HUES48 (cell line): ENCODE measurements at regions not wholly inside any gene's neighbourhood (a gene's known extent, or its start where the extent isn't known, plus 50 kb on each side); places are given as distances from the start of the nearest gene placed in this dataset.

ENCODE experiments used
- H3K27ac ChIP-seq: one replicate; pipeline ENCODE4 v1.7.0; 2013; ENCODE audit warnings: low read depth, low read length, inconsistent platforms
- H3K27me3 ChIP-seq: 2 replicates; pipeline ENCODE4 v1.6.1; 2013; ENCODE audit warnings: mild to moderate bottlenecking, low read length; ENCODE audit not compliant: control insufficient read depth, insufficient read depth
- H3K36me3 ChIP-seq: 2 replicates; pipeline ENCODE4 v1.6.1; 2013; ENCODE audit warnings: low read length; ENCODE audit not compliant: control insufficient read depth, insufficient read depth
- H3K4me1 ChIP-seq: 2 replicates; pipeline ENCODE4 v1.6.1; 2013; ENCODE audit warnings: mild to moderate bottlenecking, low read length; ENCODE audit not compliant: control insufficient read depth, insufficient read depth
- H3K4me3 ChIP-seq: 2 replicates; pipeline ENCODE4 v1.5.1; 2013; ENCODE audit warnings: mild to moderate bottlenecking, low read depth, low read length
- H3K9ac ChIP-seq: 2 replicates; pipeline ENCODE4 v1.6.1; 2013; ENCODE audit warnings: mild to moderate bottlenecking, low read depth, low read length, moderate library complexity
- H3K9me3 ChIP-seq: 2 replicates; pipeline ENCODE4 v1.6.1; 2013; ENCODE audit warnings: low read length; ENCODE audit not compliant: control insufficient read depth, insufficient read depth

- Histone ChIP-seq H3K9me3 (no peaks in the 10 kb centered on the region), H3K4me3 (no peak overlapping the region), H3K27me3 (no peaks in the 10 kb centered on the region), H3K27ac (no peak overlapping the region), H3K36me3 (no peaks in the 10 kb centered on the region), H3K4me1 (peaks cover 17% of the 10 kb centered on the region), H3K9ac (no peak overlapping the region)
Observed at GRCh38 chr10:132477398-132478340, 59.9 kb upstream of the INPP5A start.

- Histone ChIP-seq H3K36me3 (no peaks in the 10 kb centered on the region), H3K9ac (no peak overlapping the region), H3K4me3 (no peak overlapping the region), H3K9me3 (no peaks in the 10 kb centered on the region), H3K4me1 (peaks cover 17% of the 10 kb centered on the region), H3K27ac (no peak overlapping the region), H3K27me3 (no peaks in the 10 kb centered on the region)
Observed at GRCh38 chr10:132478341-132479023, 59.1 kb upstream of the INPP5A start.

GRCh38 chr10:132479024-132479602 lies 58.5 kb upstream of the INPP5A start:
- no peaks in the 10 kb centered on the region for H3K36me3 ChIP-seq
- H3K9ac ChIP-seq: no peak overlapping the region
- no peaks in the 10 kb centered on the region for H3K27me3 ChIP-seq
- no peak overlapping the region for H3K4me3 ChIP-seq
- no peak overlapping the region for H3K27ac ChIP-seq
- H3K4me1 ChIP-seq: peaks cover 17% of the 10 kb centered on the region
- no peaks in the 10 kb centered on the region for H3K9me3 ChIP-seq

- no peaks in the 10 kb centered on the region for H3K27me3 ChIP-seq
- H3K9me3 ChIP-seq: no peaks in the 10 kb centered on the region
- H3K4me3 ChIP-seq: no peak overlapping the region
- peaks cover 17% of the 10 kb centered on the region for H3K4me1 ChIP-seq
- no peak overlapping the region for H3K27ac ChIP-seq
- no peaks in the 10 kb centered on the region for H3K36me3 ChIP-seq
- no peak overlapping the region for H3K9ac ChIP-seq
Observed at GRCh38 chr10:132479603-132480221, 57.9 kb upstream of the INPP5A start.

DNA sequence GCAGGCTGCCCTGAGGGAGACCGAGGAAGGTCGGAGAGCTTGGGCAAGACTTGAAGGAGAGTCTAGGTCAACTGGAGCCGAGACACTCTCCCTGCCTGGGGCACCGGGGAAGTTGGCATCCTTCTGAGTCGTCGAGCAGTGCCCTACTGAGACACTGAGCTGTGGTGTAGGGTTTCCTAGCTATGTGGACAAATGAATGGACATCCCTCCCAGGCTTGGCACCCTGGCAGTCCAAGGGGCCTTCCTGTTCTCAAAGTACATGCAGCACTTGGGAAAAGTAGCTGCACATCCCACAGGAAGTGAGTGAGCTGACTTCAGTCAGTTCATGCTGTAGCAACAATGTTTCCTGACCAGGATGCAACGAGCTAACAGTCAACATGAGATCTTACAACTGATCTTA lies 57.2 kb upstream of the INPP5A start:
- peaks cover 17% of the 10 kb centered on the region for H3K4me1 ChIP-seq
- no peak overlapping the region for H3K27ac ChIP-seq
- no peaks in the 10 kb centered on the region for H3K36me3 ChIP-seq
- no peak overlapping the region for H3K4me3 ChIP-seq
- no peaks in the 10 kb centered on the region for H3K9me3 ChIP-seq
- H3K27me3 ChIP-seq: no peaks in the 10 kb centered on the region
- no peak overlapping the region for H3K9ac ChIP-seq

DNA sequence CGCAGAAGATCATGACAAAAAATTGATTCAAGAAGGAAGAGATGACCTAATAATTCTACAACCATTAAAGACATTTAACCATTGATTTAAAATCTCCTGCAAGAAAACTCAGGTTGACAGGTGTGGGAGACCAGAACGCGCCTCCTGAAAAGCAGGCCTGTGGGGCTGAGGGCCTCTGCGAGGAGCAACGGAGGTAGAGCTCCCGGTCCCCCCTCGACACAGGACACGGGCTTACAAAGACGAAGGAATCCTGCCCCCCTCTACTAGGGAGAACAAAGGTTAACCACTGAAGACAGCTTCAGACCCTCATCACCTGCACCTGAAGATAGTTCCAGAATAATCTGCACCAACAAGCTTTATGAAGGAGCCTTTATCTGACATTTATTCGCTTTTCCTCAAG lies 55.9 kb upstream of the INPP5A start:
- Histone ChIP-seq H3K9me3 (no peaks in the 10 kb centered on the region), H3K4me3 (no peak overlapping the region), H3K4me1 (peaks cover 17% of the 10 kb centered on the region), H3K36me3 (no peaks in the 10 kb centered on the region), H3K9ac (no peak overlapping the region), H3K27me3 (no peaks in the 10 kb centered on the region), H3K27ac (peak overlapping the region; percentile 95)

DNA sequence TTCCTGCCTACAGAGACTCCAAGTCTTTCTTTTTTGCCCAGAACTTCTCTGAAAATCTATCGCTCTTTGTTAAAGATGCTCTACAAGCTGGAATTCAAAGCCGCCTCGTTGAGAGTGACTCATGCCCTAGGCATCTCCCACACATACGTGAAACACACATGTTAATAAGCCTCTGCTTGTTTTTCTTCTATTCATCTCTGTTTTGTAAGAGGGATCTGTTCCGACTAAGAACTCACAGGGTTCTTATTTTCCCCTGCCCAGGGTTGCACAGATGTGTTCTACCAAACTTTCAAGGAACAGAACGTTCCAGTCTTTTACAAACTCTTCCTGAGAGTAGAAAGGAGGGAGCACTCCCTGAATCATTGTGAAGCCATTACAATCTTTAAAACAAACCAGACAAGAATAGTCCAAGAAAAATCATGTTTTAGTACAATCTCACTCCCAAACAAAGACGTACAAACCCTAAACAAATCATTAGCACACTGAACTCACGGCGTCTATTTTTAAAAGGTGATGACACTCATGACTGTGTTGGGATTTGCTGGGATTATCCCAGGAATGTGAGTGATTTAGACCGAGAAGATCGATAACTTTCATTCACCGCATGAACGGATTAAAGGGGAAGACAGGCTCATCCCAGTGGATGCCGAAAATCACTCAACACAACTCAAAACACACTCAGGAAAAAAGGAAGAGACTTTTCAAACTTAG lies 55.3 kb upstream of the INPP5A start:
- Histone ChIP-seq H3K4me1 (peaks cover 17% of the 10 kb centered on the region), H3K27ac (peak overlapping the region; percentile 95), H3K4me3 (no peak overlapping the region), H3K9ac (no peak overlapping the region), H3K36me3 (no peaks in the 10 kb centered on the region), H3K9me3 (no peaks in the 10 kb centered on the region), H3K27me3 (no peaks in the 10 kb centered on the region)

- no peaks in the 10 kb centered on the region for H3K27me3 ChIP-seq
- no peaks in the 10 kb centered on the region for H3K9me3 ChIP-seq
- peaks cover 17% of the 10 kb centered on the region for H3K4me1 ChIP-seq
- H3K36me3 ChIP-seq: no peaks in the 10 kb centered on the region
- no peak overlapping the region for H3K9ac ChIP-seq
- no peak overlapping the region for H3K27ac ChIP-seq
- no peak overlapping the region for H3K4me3 ChIP-seq
Observed at GRCh38 chr10:132483394-132483793, 54.2 kb upstream of the INPP5A start.

DNA sequence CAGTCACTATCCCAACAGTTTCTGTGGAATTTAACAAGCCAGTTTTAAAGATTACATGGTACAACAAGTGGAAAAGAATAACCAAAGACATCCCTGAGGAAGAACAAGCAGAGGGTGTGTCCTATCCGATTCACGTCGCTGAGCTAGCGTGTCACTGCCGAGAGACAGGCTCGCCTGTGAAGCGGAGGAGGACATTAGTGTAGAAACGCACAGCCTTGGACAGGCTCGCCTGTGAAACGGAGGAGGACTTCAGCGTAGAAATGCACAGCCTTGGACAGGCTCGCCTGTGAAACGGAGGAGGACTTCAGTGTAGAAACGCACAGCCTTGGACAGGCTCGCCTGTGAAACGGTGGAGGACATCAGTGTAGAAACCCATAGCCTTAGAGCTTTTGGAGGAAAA lies 52.7 kb upstream of the INPP5A start:
- Histone ChIP-seq H3K27me3 (no peaks in the 10 kb centered on the region), H3K36me3 (no peaks in the 10 kb centered on the region), H3K9ac (no peak overlapping the region), H3K4me3 (no peak overlapping the region), H3K9me3 (no peaks in the 10 kb centered on the region), H3K27ac (no peak overlapping the region), H3K4me1 (peaks cover 17% of the 10 kb centered on the region)

GRCh38 chr10:132485391-132485790 lies 52.2 kb upstream of the INPP5A start:
- Histone ChIP-seq H3K4me1 (peaks cover 17% of the 10 kb centered on the region), H3K9ac (no peak overlapping the region), H3K27me3 (no peaks in the 10 kb centered on the region), H3K27ac (no peak overlapping the region), H3K4me3 (no peak overlapping the region), H3K36me3 (no peaks in the 10 kb centered on the region), H3K9me3 (no peaks in the 10 kb centered on the region)
